Calu3 (cell line): ENCODE measurements at regions not wholly inside any gene's neighbourhood (a gene's known extent, or its start where the extent isn't known, plus 50 kb on each side); places are given as distances from the start of the nearest gene placed in this dataset.

Experiments used
- BruUV-seq: library from RNA; stranded (reverse); fragments of 400-500 nt; replicated peaks from 2 replicates; lab custom pipeline; 2021; lab: Mats Ljungman, UMichigan
- CTCF ChIA-PET: fragments of 300-600 bp; sonication (Branson Sonifier 250); formaldehyde crosslinking; loops from one replicate; lab custom pipeline; 2022; ENCODE audit warnings: antibody characterized with exemption; lab: Charles Lee
- DNase-seq: peaks from one replicate; pipeline ENCODE4 v3.0.0; 2022
- H3K27ac Mint-ChIP-seq: one replicate; pipeline ENCODE4 v1.8.0; 2022; ENCODE audit warnings: mixed read lengths; ENCODE audit not compliant: unreplicated experiment
- H3K27me3 Mint-ChIP-seq: one replicate; pipeline ENCODE4 v1.8.0; 2022; ENCODE audit warnings: mixed read lengths; ENCODE audit not compliant: unreplicated experiment
- H3K36me3 Mint-ChIP-seq: one replicate; pipeline ENCODE4 v1.8.0; 2022; ENCODE audit warnings: mild to moderate bottlenecking, moderate library complexity, mixed read lengths; ENCODE audit not compliant: insufficient read depth, unreplicated experiment
- H3K4me1 Mint-ChIP-seq: one replicate; pipeline ENCODE4 v1.8.0; 2022; ENCODE audit warnings: mild to moderate bottlenecking, low read depth, mixed read lengths; ENCODE audit not compliant: unreplicated experiment
- H3K4me3 Mint-ChIP-seq: one replicate; pipeline ENCODE4 v1.8.0; 2022; ENCODE audit warnings: mild to moderate bottlenecking, low read depth, moderate library complexity, mixed read lengths; ENCODE audit not compliant: unreplicated experiment
- H3K9me3 Mint-ChIP-seq: one replicate; pipeline ENCODE4 v1.8.0; 2022; ENCODE audit warnings: low read depth, mixed read lengths; ENCODE audit not compliant: unreplicated experiment
- CTCF ChIP-seq: fragments of 200-600 bp; IDR thresholded peaks from one replicate; pipeline ENCODE4 v1.8.0; 2022; ENCODE audit warnings: antibody characterized with exemption; ENCODE audit not compliant: unreplicated experiment
- intact Hi-C: fragments of 100-400 bp; cut with micrococcal nuclease; formaldehyde crosslinking; loops from one replicate; pipeline ENCODE4 v1.10.0; 2022; ENCODE audit not compliant: unreplicated experiment

- Mint-ChIP-seq H3K27me3 (peaks cover 68% of the 10 kb centered on the region), H3K4me1 (no peaks in the 10 kb centered on the region), H3K9me3 (no peaks in the 10 kb centered on the region), H3K27ac (no peak overlapping the region), H3K36me3 (no peaks in the 10 kb centered on the region), H3K4me3 (no peak overlapping the region)
- TF ChIP-seq CTCF, result no peak
- no peak for DNase-seq
- BruUV-seq, result no TSS peak
- intact Hi-C loops, result no loop called here
- CTCF ChIA-PET, result interaction anchor here (0.6 to 0.8 kb wide), 2 partner anchors 23 to 28 kb away, joined by 4 to 5 read pairs; no protein-coding TSS in a partner anchor
Measured at GRCh38 chr19:33891773-33892172, 95.1 kb downstream of the KCTD15 start.

- CTCF ChIA-PET, result no interaction called here
- BruUV-seq, result no TSS peak
Measured at GRCh38 chr19:33894787-33895186, 98.1 kb downstream of the KCTD15 start.

GRCh38 chr19:33895366-33895765, 98.7 kb downstream of the KCTD15 start:
- CTCF ChIA-PET, result no interaction called here

More at GRCh38 chr19:33894787-33895186, 98.1 kb downstream of the KCTD15 start:
- no peak overlapping the region for H3K27ac Mint-ChIP-seq
- no peaks in the 10 kb centered on the region for H3K36me3 Mint-ChIP-seq
- H3K9me3 Mint-ChIP-seq, result peaks cover 10% of the 10 kb centered on the region
- no peak for TF ChIP-seq CTCF
- peaks cover 60% of the 10 kb centered on the region for H3K27me3 Mint-ChIP-seq
- intact Hi-C loops, result no loop called here
- no peak overlapping the region for H3K4me3 Mint-ChIP-seq
- DNase-seq, result no peak
- H3K4me1 Mint-ChIP-seq, result no peaks in the 10 kb centered on the region

GRCh38 chr19:33898062-33898677, 101.5 kb downstream of the KCTD15 start:
- H3K9me3 Mint-ChIP-seq, result peaks cover 10% of the 10 kb centered on the region
- H3K4me1 Mint-ChIP-seq, result peaks cover 8% of the 10 kb centered on the region
- CTCF ChIA-PET, result no interaction called here
- H3K4me3 Mint-ChIP-seq, result no peak overlapping the region
- no TSS peak for BruUV-seq
- DNase-seq, result no peak
- H3K36me3 Mint-ChIP-seq, result no peaks in the 10 kb centered on the region
- intact Hi-C loops, result no loop called here
- peaks cover 72% of the 10 kb centered on the region for H3K27me3 Mint-ChIP-seq
- no peak overlapping the region for H3K27ac Mint-ChIP-seq
- TF ChIP-seq CTCF, result no peak

More at GRCh38 chr19:33895366-33895765, 98.7 kb downstream of the KCTD15 start:
- Mint-ChIP-seq H3K27me3 (peaks cover 63% of the 10 kb centered on the region), H3K27ac (no peak overlapping the region), H3K4me1 (no peaks in the 10 kb centered on the region), H3K36me3 (no peaks in the 10 kb centered on the region), H3K4me3 (no peak overlapping the region), H3K9me3 (peaks cover 10% of the 10 kb centered on the region)
- no peak for DNase-seq
- intact Hi-C loops, result no loop called here
- no peak for TF ChIP-seq CTCF
- no TSS peak for BruUV-seq
